B cell (primary cell): ENCODE measurements at regions not wholly inside any gene's neighbourhood (a gene's known extent, or its start where the extent isn't known, plus 50 kb on each side); places are given as distances from the start of the nearest gene placed in this dataset.

Source experiments
- ATAC-seq: fragments of 200-7000 bp; cut with Tn5 transposase; one replicate; pipeline ENCODE4 v1.10.0; 2021; ENCODE audit warnings: low read depth, mild to moderate bottlenecking, moderate number of reproducible peaks, moderate library complexity
- CTCF ChIA-PET: fragments of 350-600 bp; sonication (Branson Sonifier 250); formaldehyde crosslinking; loops from one replicate; lab custom pipeline; 2021; ENCODE audit warnings: antibody characterized with exemption, inconsistent platforms; lab: Charles Lee
- POLR2A ChIA-PET: fragments of 350-600 bp; sonication (Branson Sonifier 250); formaldehyde crosslinking; loops from one replicate; lab custom pipeline; 2021; ENCODE audit warnings: antibody characterized with exemption; lab: Charles Lee
- DNase-seq: peaks from one replicate; pipeline ENCODE4 v3.0.0; 2013
- H2AFZ ChIP-seq: 2 replicates; pipeline ENCODE4 v1.6.1; 2012; ENCODE audit warnings: mild to moderate bottlenecking, low read depth, low read length; ENCODE audit not compliant: insufficient read depth, poor library complexity, severe bottlenecking
- H3K27ac ChIP-seq, 2 donors: 1 replicate in 1 of 2; 2 replicates in 1 of 2; pipeline ENCODE4 v1.5.1; 2012 to 2013; ENCODE audit warnings: low read length in 2 of 2, mild to moderate bottlenecking in 2 of 2, moderate library complexity in 1 of 2
- H3K27me3 ChIP-seq, 4 experiments: fragments of 200-600 bp in 1 of 4; sonication (generic) in 1 of 4; replicated peaks in 1 of 4; 1 replicate in 2 of 4; 2 replicates in 2 of 4; pipeline versions ENCODE4 v1.6.1 to v1.7.0; 2013 to 2016; ENCODE audit warnings: low read length in 3 of 4, mild to moderate bottlenecking in 2 of 4, mixed read lengths in 1 of 4, moderate library complexity in 1 of 4; ENCODE audit not compliant: insufficient read depth in 4 of 4, control insufficient read depth in 3 of 4; ENCODE audit errors: control extremely low read depth in 1 of 4
- H3K36me3 ChIP-seq, 2 experiments: replicated peaks in 1 of 2; 1 replicate in 1 of 2; 2 replicates in 1 of 2; pipeline versions ENCODE4 v1.6.1 to v1.7.1; 2013; ENCODE audit warnings: low read length in 1 of 2; ENCODE audit not compliant: insufficient read depth in 2 of 2, control insufficient read depth in 1 of 2; ENCODE audit errors: control extremely low read depth in 1 of 2, extremely low read depth in 1 of 2
- H3K4me1 ChIP-seq, 2 donors: fragments of 200-600 bp in 1 of 2; sonication (generic) in 1 of 2; 1 replicate in 1 of 2; 2 replicates in 1 of 2; pipeline versions ENCODE4 v1.5.1 to v1.6.1; 2013 to 2017; ENCODE audit warnings: low read length in 2 of 2; ENCODE audit not compliant: control insufficient read depth in 2 of 2, insufficient read depth in 2 of 2
- H3K4me2 ChIP-seq: replicated peaks from 2 replicates; pipeline ENCODE3; 2012; ENCODE audit warnings: mild to moderate bottlenecking, low read depth, low read length; ENCODE audit not compliant: poor library complexity, severe bottlenecking
- H3K4me3 ChIP-seq, 5 experiments: fragments of 200-600 bp in 1 of 5; sonication (generic) in 1 of 5; 1 replicate in 3 of 5; 2 replicates in 2 of 5; pipeline versions ENCODE4 v1.5.1 to v1.7.0; 2011 to 2016; ENCODE audit warnings: low read length in 4 of 5, mild to moderate bottlenecking in 4 of 5, low read depth in 2 of 5, control low read depth in 1 of 5, moderate library complexity in 1 of 5; ENCODE audit not compliant: insufficient read depth in 1 of 5; ENCODE audit errors: control extremely low read depth in 1 of 5, extremely low read depth in 1 of 5
- H3K79me2 ChIP-seq: fragments of 200-600 bp; sonication (generic); one replicate; pipeline ENCODE4 v1.6.0; 2016; ENCODE audit warnings: low read length; ENCODE audit not compliant: control insufficient read depth, insufficient read depth
- H3K9ac ChIP-seq: fragments of 200-600 bp; sonication (generic); 2 replicates; pipeline ENCODE4 v1.6.1; 2017; ENCODE audit warnings: mild to moderate bottlenecking, low read length, moderate library complexity
- H3K9me3 ChIP-seq, 3 donors: one replicate each; pipeline versions ENCODE4 v1.6.1 to v1.7.1; 2013; ENCODE audit warnings: low read length in 2 of 3; ENCODE audit not compliant: control insufficient read depth in 2 of 3, insufficient read depth in 1 of 3; ENCODE audit errors: control extremely low read depth in 1 of 3
- H4K20me1 ChIP-seq: 2 replicates; pipeline ENCODE4 v1.6.0; 2012; ENCODE audit warnings: mild to moderate bottlenecking, low read length; ENCODE audit not compliant: insufficient read depth, control insufficient read depth, poor library complexity, severe bottlenecking
- H3K27ac Mint-ChIP-seq: one replicate; pipeline ENCODE4 v1.8.0; 2021; ENCODE audit warnings: mixed read lengths
- H3K27me3 Mint-ChIP-seq: one replicate; pipeline ENCODE4 v1.8.0; 2021; ENCODE audit warnings: mixed read lengths
- H3K4me1 Mint-ChIP-seq: one replicate; pipeline ENCODE4 v1.8.0; 2021; ENCODE audit warnings: mixed read lengths
- H3K4me3 Mint-ChIP-seq: one replicate; pipeline ENCODE4 v1.8.0; 2021; ENCODE audit warnings: mixed read lengths
- H3K9me3 Mint-ChIP-seq: one replicate; pipeline ENCODE4 v1.8.0; 2022; ENCODE audit warnings: mixed read lengths; ENCODE audit not compliant: insufficient read depth
- EZH2 ChIP-seq: IDR thresholded peaks from 2 replicates; pipeline ENCODE4 v1.6.1; 2012; ENCODE audit warnings: borderline replicate concordance, low read depth, mild to moderate bottlenecking, moderate library complexity, low read length; ENCODE audit not compliant: insufficient read depth, poor library complexity, severe bottlenecking
- WGBS: methylation state at CpG from one replicate; pipeline ENCODE4 v1.1.5; 2013; ENCODE audit warnings: missing lambda C conversion rate; ENCODE audit not compliant: insufficient coverage; 5-methylcytosine and 5-hydroxymethylcytosine counted together
- intact Hi-C: fragments of 100-400 bp; cut with micrococcal nuclease; formaldehyde crosslinking; loops from one replicate; pipeline ENCODE4 v1.10.0; 2022
- TF ChIP-seq, protein P1 (sequence below): fragments of 200-600 bp; IDR thresholded peaks from one replicate; pipeline ENCODE4 v1.8.0; 2022; ENCODE audit warnings: antibody characterized with exemption, mild to moderate bottlenecking

DNA sequence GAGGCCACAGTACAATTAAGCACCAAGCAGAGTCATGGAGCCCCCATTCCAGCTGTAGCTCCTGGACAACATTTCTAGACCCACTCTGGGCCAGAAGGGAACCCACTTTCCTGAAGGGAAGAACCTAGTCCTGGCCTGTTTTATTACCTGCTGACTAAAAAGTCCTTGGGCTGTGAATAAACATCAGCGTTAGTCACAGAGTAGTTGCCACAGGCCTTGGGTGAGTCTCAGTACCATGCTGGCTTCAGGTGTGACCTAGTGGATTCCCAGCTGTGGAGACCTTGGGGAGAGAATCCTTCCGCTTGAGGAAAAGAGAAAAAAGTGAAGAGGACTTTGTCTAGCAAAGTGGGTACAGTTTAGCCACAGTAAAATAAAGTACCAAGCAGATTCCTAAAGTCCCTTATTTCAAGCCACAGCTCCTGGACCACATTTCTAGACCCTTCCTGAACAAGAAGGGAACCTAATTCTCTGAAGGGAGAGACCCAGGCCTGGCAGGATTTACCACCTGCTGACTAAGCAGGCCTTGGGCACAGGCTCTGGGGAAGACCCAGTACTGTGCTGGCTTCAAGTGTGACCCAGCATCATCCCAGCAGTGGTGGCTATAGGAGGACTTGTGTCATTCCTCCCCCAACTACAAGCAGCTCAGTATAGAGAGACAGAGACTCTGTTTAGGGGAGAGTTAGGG is 118.3 kb upstream of the KCNH8 start:
- H3K79me2 ChIP-seq = no peaks in the 10 kb centered on the region
- Mint-ChIP-seq H3K4me1 (no peaks in the 10 kb centered on the region), H3K9me3 (no peaks in the 10 kb centered on the region), H3K27ac (no peak overlapping the region), H3K4me3 (no peak overlapping the region), H3K27me3 (no peaks in the 10 kb centered on the region)
- H3K4me3 ChIP-seq = no peak overlapping the region
- DNase-seq (no peak), ATAC-seq (no peak)
- no CpG with 5 or more reads among the region's 2 CpGs for WGBS
- H3K4me2 ChIP-seq = no peak overlapping the region
- no peaks in the 10 kb centered on the region for H3K36me3 ChIP-seq
- H3K9ac ChIP-seq = no peak overlapping the region
- H3K27ac ChIP-seq = no peak overlapping the region
- no peaks in the 10 kb centered on the region for H4K20me1 ChIP-seq
- intact Hi-C loops = no loop called here
- CTCF ChIA-PET = no interaction called here
- peaks cover 0 to 3% (median 0%) of the 10 kb centered on the region in 4 experiments for H3K27me3 ChIP-seq
- no peaks in the 10 kb centered on the region for H3K9me3 ChIP-seq
- TF ChIP-seq EZH2 = no peak
- TF ChIP-seq, protein P1, sequence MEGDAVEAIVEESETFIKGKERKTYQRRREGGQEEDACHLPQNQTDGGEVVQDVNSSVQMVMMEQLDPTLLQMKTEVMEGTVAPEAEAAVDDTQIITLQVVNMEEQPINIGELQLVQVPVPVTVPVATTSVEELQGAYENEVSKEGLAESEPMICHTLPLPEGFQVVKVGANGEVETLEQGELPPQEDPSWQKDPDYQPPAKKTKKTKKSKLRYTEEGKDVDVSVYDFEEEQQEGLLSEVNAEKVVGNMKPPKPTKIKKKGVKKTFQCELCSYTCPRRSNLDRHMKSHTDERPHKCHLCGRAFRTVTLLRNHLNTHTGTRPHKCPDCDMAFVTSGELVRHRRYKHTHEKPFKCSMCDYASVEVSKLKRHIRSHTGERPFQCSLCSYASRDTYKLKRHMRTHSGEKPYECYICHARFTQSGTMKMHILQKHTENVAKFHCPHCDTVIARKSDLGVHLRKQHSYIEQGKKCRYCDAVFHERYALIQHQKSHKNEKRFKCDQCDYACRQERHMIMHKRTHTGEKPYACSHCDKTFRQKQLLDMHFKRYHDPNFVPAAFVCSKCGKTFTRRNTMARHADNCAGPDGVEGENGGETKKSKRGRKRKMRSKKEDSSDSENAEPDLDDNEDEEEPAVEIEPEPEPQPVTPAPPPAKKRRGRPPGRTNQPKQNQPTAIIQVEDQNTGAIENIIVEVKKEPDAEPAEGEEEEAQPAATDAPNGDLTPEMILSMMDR = no peak
- no peaks in the 10 kb centered on the region for H3K4me1 ChIP-seq
- no peak overlapping the region for H2AFZ ChIP-seq
- POLR2A ChIA-PET = no interaction called here

DNA sequence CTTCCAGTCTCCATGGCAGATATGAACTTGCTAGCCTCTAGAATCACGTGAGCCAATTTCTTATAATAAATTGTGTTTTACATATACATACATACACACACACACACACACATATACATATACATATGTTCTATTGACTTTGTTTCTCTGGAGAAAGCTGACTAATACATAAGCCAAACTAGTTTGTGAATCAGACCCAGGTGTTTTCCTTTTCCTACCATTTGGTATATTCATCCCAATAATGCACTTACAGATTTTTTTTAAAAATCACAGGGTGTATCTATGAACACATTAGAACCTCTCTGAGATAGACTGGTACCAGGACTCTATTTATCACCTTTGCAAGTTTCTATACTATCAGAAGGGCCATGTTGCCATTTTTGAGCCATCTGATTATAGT is 122.9 kb upstream of the KCNH8 start:
- Mint-ChIP-seq H3K4me3 (no peak overlapping the region), H3K27ac (no peak overlapping the region), H3K4me1 (no peaks in the 10 kb centered on the region), H3K9me3 (no peaks in the 10 kb centered on the region), H3K27me3 (peaks cover 8% of the 10 kb centered on the region)
- H3K4me3 ChIP-seq = no peak overlapping the region
- ChIA-PET CTCF (no interaction called here), POLR2A (no interaction called here)
- no peak overlapping the region for H3K4me2 ChIP-seq
- no peak overlapping the region for H3K27ac ChIP-seq
- intact Hi-C loops = no loop called here
- DNase-seq (no peak), ATAC-seq (no peak)
- no peak overlapping the region for H2AFZ ChIP-seq
- 60% methylated on average over 1 of the region's 1 CpG for WGBS
- H3K79me2 ChIP-seq = no peaks in the 10 kb centered on the region
- H3K4me1 ChIP-seq = no peaks in the 10 kb centered on the region
- TF ChIP-seq, protein P1 = no peak
- no peak for TF ChIP-seq EZH2
- H4K20me1 ChIP-seq = no peaks in the 10 kb centered on the region
- no peaks in the 10 kb centered on the region for H3K27me3 ChIP-seq
- no peaks in the 10 kb centered on the region for H3K9me3 ChIP-seq
- no peaks in the 10 kb centered on the region for H3K36me3 ChIP-seq
- H3K9ac ChIP-seq = no peak overlapping the region
